CD4-positive, CD25-positive, alpha-beta regulatory T cell (primary cell): ENCODE measurements at regions not wholly inside any gene's neighbourhood (a gene's known extent, or its start where the extent isn't known, plus 50 kb on each side); places are given as distances from the start of the nearest gene placed in this dataset.

Experiments
- ATAC-seq, 2 donors: fragments of 150-1000 bp; cut with Tn5 transposase; one replicate each; pipeline ENCODE4 v1.10.0; 2021; ENCODE audit warnings: low read depth in 2 of 2, moderate number of reproducible peaks in 2 of 2, moderate library complexity in 1 of 2
- DNase-seq, 3 donors: peaks; one replicate each; pipeline versions ENCODE4 v3.0.0 to v3.0.0-alpha.2; 2012 to 2022; ENCODE audit warnings: mixed read lengths in 1 of 3
- H3K27ac ChIP-seq: one replicate; pipeline ENCODE4 v1.7.0; 2013; ENCODE audit warnings: mild to moderate bottlenecking, low read length; ENCODE audit not compliant: insufficient read depth, poor library complexity, severe bottlenecking
- H3K27me3 ChIP-seq: one replicate; pipeline ENCODE4 v1.7.0; 2013; ENCODE audit warnings: low read length; ENCODE audit not compliant: control insufficient read depth, insufficient read depth
- H3K36me3 ChIP-seq: one replicate; pipeline ENCODE4 v1.7.0; 2013; ENCODE audit warnings: mild to moderate bottlenecking, low read length, moderate library complexity; ENCODE audit not compliant: control insufficient read depth, insufficient read depth
- H3K4me1 ChIP-seq: 2 replicates; pipeline ENCODE4 v1.7.0; 2013; ENCODE audit warnings: mild to moderate bottlenecking, low read length; ENCODE audit not compliant: insufficient read depth, control insufficient read depth, poor library complexity, severe bottlenecking
- H3K4me3 ChIP-seq: one replicate; pipeline ENCODE4 v1.7.0; 2013; ENCODE audit warnings: low read depth, mild to moderate bottlenecking, low read length, moderate library complexity
- H3K9me3 ChIP-seq, 2 experiments: 1 replicate in 1 of 2; 2 replicates in 1 of 2; pipeline ENCODE4 v1.7.0; 2013; ENCODE audit warnings: low read length in 2 of 2, mild to moderate bottlenecking in 1 of 2, moderate library complexity in 1 of 2; ENCODE audit not compliant: control insufficient read depth in 2 of 2
- H3K27ac Mint-ChIP-seq, 3 donors: one replicate each; pipeline ENCODE4 v1.8.0; 2020 to 2022; ENCODE audit warnings: mild to moderate bottlenecking in 3 of 3, mixed read lengths in 3 of 3, moderate library complexity in 2 of 3
- H3K27me3 Mint-ChIP-seq: one replicate; pipeline ENCODE4 v1.8.0; 2022; ENCODE audit warnings: mild to moderate bottlenecking, mixed read lengths
- H3K36me3 Mint-ChIP-seq: one replicate; pipeline ENCODE4 v1.8.0; 2020; ENCODE audit warnings: mixed read lengths
- H3K4me1 Mint-ChIP-seq, 4 donors: one replicate each; pipeline ENCODE4 v1.8.0; 2020 to 2022; ENCODE audit warnings: mixed read lengths in 4 of 4, mild to moderate bottlenecking in 1 of 4
- H3K4me3 Mint-ChIP-seq, 4 donors: one replicate each; pipeline ENCODE4 v1.8.0; 2020 to 2022; ENCODE audit warnings: mild to moderate bottlenecking in 4 of 4, mixed read lengths in 4 of 4, moderate library complexity in 3 of 4
- H3K9me3 Mint-ChIP-seq, 7 donors: one replicate each; pipeline ENCODE4 v1.8.0; 2020 to 2022; ENCODE audit warnings: mixed read lengths in 7 of 7, mild to moderate bottlenecking in 3 of 7, moderate library complexity in 2 of 7

GRCh38 chr15:72992841-72993252 is 59.4 kb upstream of the NEO1 start:
- Histone ChIP-seq H3K27me3 (no peaks in the 10 kb centered on the region), H3K4me1 (no peaks in the 10 kb centered on the region), H3K4me3 (no peak overlapping the region), H3K27ac (no peak overlapping the region), H3K36me3 (no peaks in the 10 kb centered on the region), H3K9me3 (no peaks in the 10 kb centered on the region)
- ATAC-seq, result no peak
- H3K36me3 Mint-ChIP-seq, result no peaks in the 10 kb centered on the region
- no peak for DNase-seq
- peak overlapping the region in 1 of 3 donors; percentile 89 for H3K27ac Mint-ChIP-seq
- peaks cover 0 to 2% (median 0%) of the 10 kb centered on the region in 7 donors for H3K9me3 Mint-ChIP-seq
- no peak overlapping the region for H3K4me3 Mint-ChIP-seq
- peaks cover 12% of the 10 kb centered on the region for H3K27me3 Mint-ChIP-seq
- H3K4me1 Mint-ChIP-seq, result no peaks in the 10 kb centered on the region

- Mint-ChIP-seq H3K36me3 (no peaks in the 10 kb centered on the region), H3K27me3 (peaks cover 25% of the 10 kb centered on the region), H3K9me3 (no peaks in the 10 kb centered on the region), H3K27ac (no peak overlapping the region), H3K4me1 (no peaks in the 10 kb centered on the region), H3K4me3 (no peak overlapping the region)
- H3K27me3 ChIP-seq, result peaks cover 3% of the 10 kb centered on the region
- H3K4me3 ChIP-seq, result no peak overlapping the region
- no peaks in the 10 kb centered on the region for H3K4me1 ChIP-seq
- no peaks in the 10 kb centered on the region for H3K36me3 ChIP-seq
- no peaks in the 10 kb centered on the region for H3K9me3 ChIP-seq
- DNase-seq, result no peak
- H3K27ac ChIP-seq, result no peak overlapping the region
- no peak for ATAC-seq
These were observed 61.2 kb upstream of the NEO1 start for GRCh38 chr15:72991026-72991425.

GRCh38 chr15:72983801-72984545 is 68.3 kb upstream of the NEO1 start:
- H3K4me3 ChIP-seq, result no peak overlapping the region
- no peak for ATAC-seq
- no peaks in the 10 kb centered on the region for H3K9me3 ChIP-seq
- H3K4me1 ChIP-seq, result no peaks in the 10 kb centered on the region
- Mint-ChIP-seq H3K27me3 (peaks cover 42% of the 10 kb centered on the region), H3K4me3 (no peak overlapping the region), H3K27ac (no peak overlapping the region), H3K36me3 (no peaks in the 10 kb centered on the region), H3K9me3 (no peaks in the 10 kb centered on the region), H3K4me1 (no peaks in the 10 kb centered on the region)
- H3K36me3 ChIP-seq, result no peaks in the 10 kb centered on the region
- H3K27ac ChIP-seq, result no peak overlapping the region
- H3K27me3 ChIP-seq, result peaks cover 9% of the 10 kb centered on the region
- no peak for DNase-seq

GRCh38 chr15:72982714-72983113 is 69.5 kb upstream of the NEO1 start:
- DNase-seq (no peak), ATAC-seq (no peak)
- Mint-ChIP-seq H3K36me3 (no peaks in the 10 kb centered on the region), H3K27me3 (peaks cover 39% of the 10 kb centered on the region), H3K27ac (no peak overlapping the region), H3K9me3 (no peaks in the 10 kb centered on the region), H3K4me1 (no peaks in the 10 kb centered on the region), H3K4me3 (no peak overlapping the region)
- H3K4me1 ChIP-seq, result no peaks in the 10 kb centered on the region
- no peak overlapping the region for H3K4me3 ChIP-seq
- H3K9me3 ChIP-seq, result no peaks in the 10 kb centered on the region
- no peak overlapping the region for H3K27ac ChIP-seq
- no peaks in the 10 kb centered on the region for H3K36me3 ChIP-seq
- H3K27me3 ChIP-seq, result peaks cover 9% of the 10 kb centered on the region

GRCh38 chr15:72980661-72981060 is 71.6 kb upstream of the NEO1 start:
- DNase-seq, result no peak
- peaks cover 26% of the 10 kb centered on the region for H3K27me3 Mint-ChIP-seq

GRCh38 chr15:72979791-72980190 is 72.5 kb upstream of the NEO1 start:
- DNase-seq (no peak), ATAC-seq (no peak)
- Mint-ChIP-seq H3K9me3 (no peaks in the 10 kb centered on the region), H3K4me1 (no peaks in the 10 kb centered on the region), H3K27ac (no peak overlapping the region), H3K36me3 (no peaks in the 10 kb centered on the region), H3K4me3 (no peak overlapping the region), H3K27me3 (peaks cover 23% of the 10 kb centered on the region)
- Histone ChIP-seq H3K4me3 (no peak overlapping the region), H3K27ac (no peak overlapping the region), H3K9me3 (no peaks in the 10 kb centered on the region), H3K36me3 (no peaks in the 10 kb centered on the region), H3K27me3 (peaks cover 18% of the 10 kb centered on the region), H3K4me1 (no peaks in the 10 kb centered on the region)

More at GRCh38 chr15:72980661-72981060, 71.6 kb upstream of the NEO1 start:
- no peaks in the 10 kb centered on the region for H3K9me3 ChIP-seq
- Mint-ChIP-seq H3K36me3 (no peaks in the 10 kb centered on the region), H3K27ac (no peak overlapping the region), H3K4me3 (no peak overlapping the region), H3K9me3 (no peaks in the 10 kb centered on the region), H3K4me1 (no peaks in the 10 kb centered on the region)
- H3K27me3 ChIP-seq, result peaks cover 11% of the 10 kb centered on the region
- no peaks in the 10 kb centered on the region for H3K36me3 ChIP-seq
- H3K4me3 ChIP-seq, result no peak overlapping the region
- H3K4me1 ChIP-seq, result no peaks in the 10 kb centered on the region
- no peak overlapping the region for H3K27ac ChIP-seq
- no peak for ATAC-seq

- no peaks in the 10 kb centered on the region for H3K9me3 ChIP-seq
- Mint-ChIP-seq H3K36me3 (no peaks in the 10 kb centered on the region), H3K4me3 (no peak overlapping the region), H3K4me1 (no peaks in the 10 kb centered on the region), H3K27me3 (peaks cover 20% of the 10 kb centered on the region), H3K27ac (no peak overlapping the region), H3K9me3 (no peaks in the 10 kb centered on the region)
- no peaks in the 10 kb centered on the region for H3K4me1 ChIP-seq
- DNase-seq (no peak), ATAC-seq (no peak)
- H3K4me3 ChIP-seq, result no peak overlapping the region
- H3K27me3 ChIP-seq, result peaks cover 17% of the 10 kb centered on the region
- H3K27ac ChIP-seq, result no peak overlapping the region
- H3K36me3 ChIP-seq, result no peaks in the 10 kb centered on the region
These were observed 73.0 kb upstream of the NEO1 start for GRCh38 chr15:72979308-72979707.

GRCh38 chr15:72978223-72978622 is 74.0 kb upstream of the NEO1 start:
- no peak overlapping the region for H3K27ac Mint-ChIP-seq
- no peaks in the 10 kb centered on the region for H3K9me3 Mint-ChIP-seq
- H3K4me3 Mint-ChIP-seq, result no peak overlapping the region
- no peak overlapping the region for H3K4me3 ChIP-seq
- peaks cover 9% of the 10 kb centered on the region for H3K27me3 Mint-ChIP-seq
- no peak overlapping the region for H3K27ac ChIP-seq
- ATAC-seq, result no peak
- H3K4me1 Mint-ChIP-seq, result no peaks in the 10 kb centered on the region
- H3K9me3 ChIP-seq, result no peaks in the 10 kb centered on the region
- peaks cover 13% of the 10 kb centered on the region for H3K27me3 ChIP-seq
- H3K36me3 Mint-ChIP-seq, result no peaks in the 10 kb centered on the region
- no peak for DNase-seq
- no peaks in the 10 kb centered on the region for H3K4me1 ChIP-seq
- H3K36me3 ChIP-seq, result no peaks in the 10 kb centered on the region
